ENCODE measurements at regions not wholly inside any gene's neighbourhood (a gene's known extent, or its start where the extent isn't known, plus 50 kb on each side); places are given as distances from the start of the nearest gene placed in this dataset.

GRCh38 chr2:235366807-235367206 lies 127.0 kb upstream of the AGAP1 start:
- TF ChIP-seq CTCF (conservative IDR thresholded peaks at IDR 0.05; ENCODE audit: low read depth in 2 of 2): no peak
- TF ChIP-seq CREB1 (CRISPR knock-in tag; IDR thresholded peaks at IDR 0.05; ENCODE audit: low read depth): no peak
- no peak for TF ChIP-seq POLR2AphosphoS5 (IDR thresholded peaks at IDR 0.05; ENCODE audit: low read depth)
- no peak for TF ChIP-seq EZH2 (IDR thresholded peaks at IDR 0.05; ENCODE audit: low read depth, unreplicated experiment)
- TF ChIP-seq EZH2phosphoT487 (IDR thresholded peaks at IDR 0.05; ENCODE audit: unreplicated experiment): no peak
- no peak for TF ChIP-seq JUNB (IDR thresholded peaks at IDR 0.05; ENCODE audit: unreplicated experiment)
- TF ChIP-seq REST (IDR thresholded peaks at IDR 0.05; ENCODE audit: unreplicated experiment): no peak
- no peak for TF ChIP-seq ZNF114 (CRISPR knock-in tag; IDR thresholded peaks at IDR 0.05)
- no peak for TF ChIP-seq ZNF462 (CRISPR knock-in tag; IDR thresholded peaks at IDR 0.05)
- TF ChIP-seq ZNF331 (CRISPR knock-in tag; IDR thresholded peaks at IDR 0.05; ENCODE audit: low read depth): no peak
- no peak for TF ChIP-seq STAT1 (IDR thresholded peaks at IDR 0.05; ENCODE audit: unreplicated experiment)

Measured in GM23338 (cell line).